Vagina (tissue), 2 donors: ENCODE measurements at regions not wholly inside any gene's neighbourhood (a gene's known extent, or its start where the extent isn't known, plus 50 kb on each side); places are given as distances from the start of the nearest gene placed in this dataset.

Source experiments
- POLR2A ChIP-seq, 2 donors: fragments of 450-650 bp; IDR thresholded peaks; one replicate each; pipeline ENCODE4 v1.6.1; 2017; ENCODE audit warnings: antibody characterized with exemption in 2 of 2, mild to moderate bottlenecking in 2 of 2, moderate library complexity in 2 of 2
- POLR2AphosphoS5 ChIP-seq, 2 donors: sonication (generic); formaldehyde crosslinking; IDR thresholded peaks; one replicate each; pipeline ENCODE4 v1.9.0; 2017; ENCODE audit warnings: antibody characterized with exemption in 2 of 2, mild to moderate bottlenecking in 2 of 2, low read depth in 1 of 2; ENCODE audit not compliant: insufficient read depth in 1 of 2
- TF ChIP-seq, protein P1 (sequence below), 3 experiments: fragments of 450-650 bp in 2 of 3; fragments of 200-600 bp in 1 of 3; sonication (generic) in 1 of 3; IDR thresholded peaks; one replicate each; pipeline ENCODE4 v1.5.1; 2017 to 2019; ENCODE audit warnings: antibody characterized with exemption in 3 of 3, mild to moderate bottlenecking in 2 of 3, moderate library complexity in 2 of 3

DNA sequence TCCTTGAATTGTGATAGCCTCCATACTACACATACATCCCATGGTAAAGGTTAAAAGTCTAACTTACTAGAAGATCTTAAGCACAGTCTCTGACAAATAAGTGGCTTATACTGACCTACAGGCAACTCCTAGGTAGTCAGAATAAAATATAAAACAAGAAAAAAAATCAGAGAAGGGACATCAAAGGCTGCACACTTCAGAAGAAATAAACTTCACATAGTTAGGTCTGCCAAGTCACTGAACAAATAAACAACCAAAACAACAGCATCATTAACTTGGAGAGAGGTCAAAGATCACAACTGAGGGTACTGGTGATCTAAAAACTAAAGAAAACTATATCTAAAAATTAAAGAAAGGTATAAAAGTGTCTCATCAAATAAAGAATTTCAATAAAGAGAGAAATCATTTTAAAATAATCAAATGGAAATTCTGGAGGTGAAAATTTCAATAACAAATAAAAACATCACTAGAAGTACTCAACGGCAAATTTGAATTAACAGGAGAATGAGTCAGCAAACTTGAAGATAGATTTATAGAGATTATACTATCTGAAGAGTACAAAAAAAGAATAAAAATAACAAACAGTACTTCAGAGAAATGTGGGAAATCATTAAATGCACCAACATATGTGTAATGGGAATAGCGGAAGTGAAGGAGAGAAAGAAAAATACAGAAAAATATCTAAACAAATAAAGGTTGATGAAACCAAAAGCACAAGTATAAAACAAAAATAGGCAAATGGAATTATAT is 88.0 kb upstream of the UST start:
- TF ChIP-seq, protein P1, sequence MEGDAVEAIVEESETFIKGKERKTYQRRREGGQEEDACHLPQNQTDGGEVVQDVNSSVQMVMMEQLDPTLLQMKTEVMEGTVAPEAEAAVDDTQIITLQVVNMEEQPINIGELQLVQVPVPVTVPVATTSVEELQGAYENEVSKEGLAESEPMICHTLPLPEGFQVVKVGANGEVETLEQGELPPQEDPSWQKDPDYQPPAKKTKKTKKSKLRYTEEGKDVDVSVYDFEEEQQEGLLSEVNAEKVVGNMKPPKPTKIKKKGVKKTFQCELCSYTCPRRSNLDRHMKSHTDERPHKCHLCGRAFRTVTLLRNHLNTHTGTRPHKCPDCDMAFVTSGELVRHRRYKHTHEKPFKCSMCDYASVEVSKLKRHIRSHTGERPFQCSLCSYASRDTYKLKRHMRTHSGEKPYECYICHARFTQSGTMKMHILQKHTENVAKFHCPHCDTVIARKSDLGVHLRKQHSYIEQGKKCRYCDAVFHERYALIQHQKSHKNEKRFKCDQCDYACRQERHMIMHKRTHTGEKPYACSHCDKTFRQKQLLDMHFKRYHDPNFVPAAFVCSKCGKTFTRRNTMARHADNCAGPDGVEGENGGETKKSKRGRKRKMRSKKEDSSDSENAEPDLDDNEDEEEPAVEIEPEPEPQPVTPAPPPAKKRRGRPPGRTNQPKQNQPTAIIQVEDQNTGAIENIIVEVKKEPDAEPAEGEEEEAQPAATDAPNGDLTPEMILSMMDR (IDR thresholded peaks at IDR 0.05), result no peak
- TF ChIP-seq POLR2A (IDR thresholded peaks at IDR 0.05) (no peak), POLR2AphosphoS5 (IDR thresholded peaks at IDR 0.05; ENCODE audit: insufficient read depth in 1 of 2, low read depth in 1 of 2) (no peak)
